Fibroblast of lung (primary cell): ENCODE measurements at regions not wholly inside any gene's neighbourhood (a gene's known extent, or its start where the extent isn't known, plus 50 kb on each side); places are given as distances from the start of the nearest gene placed in this dataset.

Experiments
- CTCF ChIP-seq, 2 donors: IDR thresholded peaks in 1 of 2; conservative IDR thresholded peaks in 1 of 2; 1 replicate in 1 of 2; 2 replicates in 1 of 2; pipeline ENCODE4 v1.5.1; 2011 to 2012; ENCODE audit warnings: low read length in 2 of 2, control low read depth in 1 of 2, inconsistent platforms in 1 of 2, low read depth in 1 of 2, mild to moderate bottlenecking in 1 of 2
- EZH2 ChIP-seq: IDR thresholded peaks from 2 replicates; pipeline ENCODE4 v1.5.1; 2012; ENCODE audit warnings: low read length, control low read depth, mild to moderate bottlenecking; ENCODE audit errors: missing control alignments

- TF ChIP-seq EZH2 (no peak), CTCF (conservative IDR thresholded peaks at IDR 0.05 in 1 of 2, IDR thresholded peaks at IDR 0.05 in 1 of 2; ENCODE audit: low read depth in 1 of 2, low read length in 2 of 2) (no peak)
These were observed 218.1 kb upstream of the ARGLU1 start for GRCh38 chr13:106786006-106786563.
